HG03066 (cell line): ENCODE measurements at regions not wholly inside any gene's neighbourhood (a gene's known extent, or its start where the extent isn't known, plus 50 kb on each side); places are given as distances from the start of the nearest gene placed in this dataset.
"Not testable (repeated sequence)": the region's sequence is repeated elsewhere in the genome, so short reads cannot be mapped to it uniquely, and the experiment has no call there.

Experiments
- ATAC-seq: cut with Tn5 transposase; IDR thresholded peaks from one replicate; pipeline ENCODE4 v1.9.1; 2021; ENCODE audit warnings: low read depth; ENCODE audit not compliant: unreplicated experiment

DNA sequence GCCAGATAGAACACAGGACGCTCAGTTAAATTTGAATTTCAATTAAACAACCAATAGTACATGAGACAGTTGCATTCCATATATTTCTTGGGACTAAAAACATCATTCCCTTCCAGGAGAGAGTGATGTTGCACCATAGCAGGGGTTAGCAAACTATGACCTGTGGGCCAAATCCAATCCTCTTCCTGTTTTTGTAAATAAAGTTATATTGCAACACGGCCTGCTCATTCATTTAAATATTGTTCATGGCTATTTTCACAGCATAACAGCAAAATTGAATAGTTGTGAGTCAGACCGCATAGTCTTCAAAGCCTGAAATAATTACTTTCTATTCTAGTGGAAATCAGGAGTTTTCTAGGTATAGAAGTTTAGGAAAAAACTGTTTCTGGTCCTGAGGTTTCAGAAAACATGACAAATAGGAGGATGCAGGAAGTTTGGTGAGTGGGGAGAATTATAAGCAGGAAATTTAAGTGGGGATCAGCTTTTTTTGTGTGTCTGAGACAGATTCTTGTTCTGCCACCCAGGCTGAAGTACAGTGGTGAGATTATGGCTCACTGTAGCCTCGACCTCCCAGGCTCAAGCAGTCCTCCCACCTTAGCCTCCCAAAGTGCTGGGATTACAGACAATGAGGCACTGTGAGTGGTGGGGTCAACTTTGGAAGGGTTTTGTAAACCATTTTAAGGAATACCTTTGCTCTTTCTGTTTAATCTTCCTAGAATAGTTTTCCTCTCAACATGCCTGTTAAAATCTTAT is 131.5 kb downstream of the SOCS6 start:
- no peak for ATAC-seq

DNA sequence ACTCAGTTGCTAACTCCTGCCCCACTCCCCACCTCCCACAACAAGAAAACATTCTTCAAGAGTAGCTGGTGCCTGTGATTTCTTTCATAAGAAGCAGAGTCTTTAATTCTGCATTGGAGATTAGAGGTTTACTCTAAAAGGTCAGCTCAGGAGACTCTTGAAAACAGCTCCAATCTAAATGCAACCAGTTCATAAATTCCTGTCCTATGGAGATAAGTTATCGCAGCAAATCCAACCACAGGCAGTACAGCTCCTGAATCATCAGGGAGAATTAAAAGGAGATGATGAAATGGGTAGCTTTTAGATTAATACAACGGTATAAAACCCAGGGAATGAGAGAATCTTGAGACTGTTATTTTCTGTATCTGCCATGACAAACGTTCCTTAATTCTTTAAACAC is 130.7 kb downstream of the SOCS6 start:
- ATAC-seq = no peak

DNA sequence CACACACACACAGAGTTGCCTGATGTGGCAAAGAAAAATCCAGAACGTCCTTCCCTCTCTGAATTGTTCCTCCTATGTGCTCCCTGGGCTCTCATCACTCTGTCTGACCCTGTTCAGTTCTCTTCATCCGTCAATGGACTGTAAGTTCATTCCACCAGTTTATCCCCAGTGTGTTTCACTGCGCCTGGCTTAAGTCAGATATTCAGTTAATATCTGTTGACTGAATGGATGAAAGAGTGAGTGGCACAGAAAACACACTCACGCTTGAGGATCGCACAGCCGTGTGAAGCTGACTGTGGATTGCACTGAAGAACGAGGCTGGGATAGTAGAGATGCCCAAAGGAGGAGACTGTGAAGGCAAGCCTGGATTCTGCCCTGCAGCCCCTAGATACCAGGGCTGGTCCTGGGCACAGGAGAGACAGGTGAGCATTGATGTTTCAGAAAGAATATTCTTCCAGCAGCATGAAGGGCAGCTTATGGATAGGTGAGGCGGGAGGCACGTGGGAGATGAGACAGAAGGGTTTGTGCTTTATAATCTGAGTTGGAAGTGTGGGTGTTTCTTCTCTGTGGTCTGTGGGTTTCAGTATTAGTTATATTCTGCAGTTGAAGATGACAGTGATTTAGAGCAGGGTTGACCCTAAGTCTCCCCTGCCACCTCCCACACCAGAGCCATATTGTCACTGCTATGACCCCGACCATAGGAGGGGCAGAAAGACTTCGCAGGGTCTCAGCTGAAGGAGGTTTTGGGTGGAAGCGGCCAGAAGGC is 129.9 kb downstream of the SOCS6 start:
- peak; percentile 97 for ATAC-seq

DNA sequence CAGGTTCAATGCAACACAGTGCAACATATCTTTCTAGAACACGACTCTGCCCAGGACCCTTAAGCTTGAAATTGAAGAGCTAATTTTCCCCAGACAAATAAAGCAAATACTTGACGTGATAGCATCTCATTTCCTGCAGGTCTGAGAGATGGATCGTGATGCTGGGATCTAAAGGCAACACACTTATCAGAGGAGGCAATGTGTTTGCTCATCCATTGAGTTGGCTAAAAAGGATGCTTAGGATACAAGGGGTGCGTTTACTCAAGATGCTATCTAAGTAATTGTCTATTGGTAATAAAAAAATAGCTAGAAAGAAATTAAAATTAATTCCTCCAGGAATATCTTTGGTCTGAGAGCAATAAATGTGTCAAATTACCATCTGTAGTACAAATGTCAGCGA is 129.0 kb downstream of the SOCS6 start:
- no peak for ATAC-seq

DNA sequence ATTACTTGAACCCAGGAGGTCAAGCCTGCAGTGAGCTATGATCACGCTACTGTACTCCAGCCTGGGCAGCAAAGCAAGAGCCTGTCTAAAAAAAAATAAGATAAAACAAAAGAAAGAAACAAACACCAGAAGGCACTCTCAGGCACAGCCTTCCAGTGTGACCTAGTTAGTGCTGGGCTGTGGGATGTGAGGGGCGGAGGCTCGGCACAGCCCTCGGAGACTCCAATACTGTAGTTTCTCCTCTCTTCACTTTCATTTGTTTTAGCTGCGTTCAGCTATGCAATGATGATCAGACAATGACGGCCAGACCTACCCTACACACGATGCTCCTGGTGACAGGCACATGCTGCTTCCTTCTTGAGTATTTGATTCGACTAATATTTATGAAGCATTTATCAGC is 127.7 kb downstream of the SOCS6 start:
- ATAC-seq = no peak

DNA sequence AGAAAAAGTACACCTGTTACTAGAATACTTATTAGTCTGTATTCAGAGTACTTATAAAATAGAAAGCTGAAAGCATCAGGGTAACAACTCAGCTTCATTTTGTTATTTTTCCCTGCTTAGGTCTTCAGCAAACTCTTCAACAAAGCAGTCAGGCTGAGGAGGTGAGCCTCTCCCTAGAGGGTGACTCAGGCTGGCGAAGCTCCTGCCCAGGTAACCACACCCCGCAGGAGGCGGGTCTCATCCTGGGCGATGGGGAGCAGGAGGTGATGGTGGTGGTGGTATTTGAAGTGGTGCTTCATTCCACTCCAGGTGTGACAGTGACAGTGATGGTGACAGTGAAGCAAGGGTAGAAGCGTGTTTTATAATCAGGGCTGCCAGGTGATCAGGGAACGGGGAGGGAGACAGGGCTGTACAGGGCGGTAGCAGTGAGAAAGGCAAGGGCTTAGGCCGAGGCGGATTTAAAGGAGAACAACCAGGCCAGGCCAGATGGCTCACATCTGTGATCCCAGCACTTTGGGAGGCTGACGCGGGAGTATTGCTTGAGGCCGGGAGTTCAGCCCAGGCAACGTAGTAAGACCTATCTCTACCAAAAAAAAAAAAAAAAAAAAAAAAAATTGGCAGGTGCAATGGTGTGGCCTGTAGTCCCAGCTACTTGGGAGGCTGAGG is 127.1 kb downstream of the SOCS6 start:
- ATAC-seq = no peak

DNA sequence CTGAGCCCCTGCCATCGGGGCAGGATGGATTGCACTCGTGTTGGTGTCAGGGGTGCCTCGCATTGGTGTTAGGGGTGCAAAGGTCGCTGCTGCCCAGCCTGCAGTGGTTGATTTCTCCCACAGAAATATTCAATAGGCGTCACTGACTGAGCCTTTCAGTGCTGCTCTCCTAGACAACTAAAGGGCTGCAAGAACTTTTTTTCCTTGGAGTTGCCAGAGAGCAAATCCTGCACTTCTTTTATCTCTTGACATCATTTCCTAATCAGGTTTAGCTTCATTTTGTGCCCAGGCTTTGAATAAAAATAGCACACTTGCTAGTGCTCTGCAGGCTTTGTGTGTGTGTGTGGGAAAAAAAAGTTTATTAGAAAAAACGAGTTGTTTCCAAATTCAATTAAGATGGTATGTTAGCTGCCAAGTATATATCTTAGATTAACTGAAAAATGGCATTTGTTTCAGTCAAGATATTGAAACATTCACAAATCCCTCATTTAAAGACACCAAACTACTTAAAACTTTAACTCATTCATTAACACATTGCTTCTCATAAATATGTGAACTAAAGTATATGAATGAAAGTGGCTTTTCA is 125.6 kb downstream of the SOCS6 start:
- no peak for ATAC-seq

DNA sequence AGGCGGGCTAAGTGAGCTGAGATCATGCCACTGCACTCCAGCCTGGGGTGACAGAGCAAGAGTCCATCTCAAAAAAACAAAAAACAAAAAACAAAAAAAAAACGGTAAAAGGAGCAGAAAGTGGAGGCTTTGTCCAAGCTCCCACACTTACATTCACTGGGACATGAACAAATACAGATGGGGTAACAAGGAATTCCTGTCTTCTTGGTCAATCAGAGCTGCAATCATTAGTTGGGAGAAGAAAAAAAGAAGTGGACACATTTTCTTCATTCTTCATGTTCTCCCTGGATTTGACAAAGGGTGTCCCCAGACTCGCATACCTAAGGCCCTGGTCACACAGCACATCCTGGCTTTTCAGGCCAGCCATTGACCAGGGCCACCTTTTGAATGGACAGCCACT is 124.6 kb downstream of the SOCS6 start:
- no peak for ATAC-seq

DNA sequence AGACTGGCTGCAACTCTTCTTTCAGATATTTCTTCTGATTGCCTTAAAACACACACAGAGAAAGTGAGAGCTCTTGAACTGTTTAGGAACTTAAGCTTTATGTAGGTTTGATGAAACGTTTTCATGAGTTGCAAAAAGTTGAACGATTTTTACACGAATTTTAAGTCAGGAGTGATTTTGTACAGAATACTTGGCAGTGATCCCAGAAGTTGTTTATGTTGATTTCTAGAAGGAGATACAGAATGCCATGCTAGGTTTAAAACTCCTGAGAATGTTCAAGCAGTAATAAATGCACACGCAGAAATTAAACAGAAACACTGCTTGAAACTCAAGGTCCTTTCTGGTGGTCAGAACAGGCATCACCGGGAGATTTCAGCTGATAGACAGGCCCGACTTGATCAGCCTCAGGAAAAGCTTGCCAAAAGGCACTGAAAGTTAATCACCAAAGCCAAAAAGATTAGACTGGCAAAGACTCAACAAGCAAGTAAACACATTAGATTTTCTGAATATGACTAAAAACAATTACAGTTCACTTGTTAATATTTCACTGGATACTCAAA is 123.1 kb downstream of the SOCS6 start:
- ATAC-seq = no peak

DNA sequence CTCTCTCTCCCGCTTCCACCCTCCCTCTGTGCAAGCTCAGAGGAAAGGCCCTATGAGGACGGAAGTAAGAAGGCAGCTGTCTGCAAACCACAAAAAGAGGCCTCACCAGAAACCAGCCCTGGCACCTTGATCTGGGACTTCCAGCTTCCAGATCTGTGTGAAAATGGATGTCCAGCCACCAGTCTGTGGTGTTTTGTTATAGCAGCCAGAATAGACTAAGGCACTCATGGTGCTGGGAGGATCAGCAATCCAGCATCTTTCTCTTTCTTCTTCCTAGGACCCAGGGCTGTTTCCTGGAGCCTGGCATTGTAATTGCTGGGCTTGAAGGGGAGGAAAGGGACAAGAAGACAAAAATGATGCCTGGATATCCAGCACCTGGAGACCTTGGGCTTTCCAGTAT is 122.5 kb downstream of the SOCS6 start:
- no peak for ATAC-seq

DNA sequence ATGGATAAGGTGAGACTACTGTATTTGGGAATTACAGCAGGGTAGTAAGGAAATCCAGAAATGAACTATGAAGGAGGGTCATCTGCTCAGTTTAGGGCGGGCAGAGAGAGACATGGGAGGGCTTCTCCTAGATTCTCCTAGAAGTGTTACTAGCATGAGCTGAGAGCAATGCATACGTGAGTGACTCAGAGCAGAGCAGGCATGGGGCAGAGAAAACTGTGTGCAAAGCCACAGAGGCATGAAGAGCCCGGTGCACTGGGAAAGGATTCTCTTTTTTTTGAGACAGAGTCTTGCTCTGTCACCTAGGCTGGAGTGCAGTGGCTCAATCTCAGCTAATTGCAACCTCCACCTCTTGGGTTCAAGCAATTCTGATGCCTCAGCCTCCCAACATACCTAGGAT is 116.2 kb downstream of the SOCS6 start:
- ATAC-seq = no peak

DNA sequence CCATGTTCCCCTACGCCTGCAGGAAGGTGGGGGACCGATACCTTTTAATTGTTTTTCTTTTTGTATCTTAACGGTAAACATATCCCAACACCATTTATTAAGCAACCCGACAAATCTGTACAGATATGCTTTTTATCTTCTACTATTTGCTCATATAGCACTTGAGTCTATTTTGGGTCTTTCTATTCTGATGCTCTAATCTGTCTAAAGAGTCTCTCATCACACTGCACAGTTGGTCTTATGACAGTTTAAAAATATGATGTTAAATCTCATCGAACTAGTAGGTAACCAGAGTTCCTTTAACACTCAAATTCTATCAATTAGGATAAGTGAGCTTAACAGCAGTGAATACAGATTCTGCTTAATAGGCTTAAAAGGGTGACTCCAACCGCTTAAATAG is 111.6 kb downstream of the SOCS6 start:
- no peak for ATAC-seq

DNA sequence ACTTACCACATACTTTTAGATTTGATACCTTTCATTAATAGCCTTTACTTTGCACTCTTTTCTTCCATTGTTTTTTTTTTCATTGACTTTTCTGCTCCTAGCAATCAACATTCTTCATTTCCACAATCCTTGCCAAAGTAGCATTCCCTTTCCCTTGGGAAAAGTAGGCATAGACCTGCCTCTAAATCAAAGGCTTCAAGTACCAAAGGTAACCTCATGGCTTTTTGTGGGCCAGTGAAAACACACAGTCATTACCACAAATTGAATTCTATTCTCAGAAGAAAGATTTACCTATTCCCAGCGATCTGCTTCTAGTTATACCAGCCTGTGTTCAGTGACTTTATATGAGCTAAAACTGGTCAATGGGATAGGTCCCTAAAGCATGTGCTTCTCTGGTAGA is 109.2 kb downstream of the SOCS6 start:
- ATAC-seq = no peak

DNA sequence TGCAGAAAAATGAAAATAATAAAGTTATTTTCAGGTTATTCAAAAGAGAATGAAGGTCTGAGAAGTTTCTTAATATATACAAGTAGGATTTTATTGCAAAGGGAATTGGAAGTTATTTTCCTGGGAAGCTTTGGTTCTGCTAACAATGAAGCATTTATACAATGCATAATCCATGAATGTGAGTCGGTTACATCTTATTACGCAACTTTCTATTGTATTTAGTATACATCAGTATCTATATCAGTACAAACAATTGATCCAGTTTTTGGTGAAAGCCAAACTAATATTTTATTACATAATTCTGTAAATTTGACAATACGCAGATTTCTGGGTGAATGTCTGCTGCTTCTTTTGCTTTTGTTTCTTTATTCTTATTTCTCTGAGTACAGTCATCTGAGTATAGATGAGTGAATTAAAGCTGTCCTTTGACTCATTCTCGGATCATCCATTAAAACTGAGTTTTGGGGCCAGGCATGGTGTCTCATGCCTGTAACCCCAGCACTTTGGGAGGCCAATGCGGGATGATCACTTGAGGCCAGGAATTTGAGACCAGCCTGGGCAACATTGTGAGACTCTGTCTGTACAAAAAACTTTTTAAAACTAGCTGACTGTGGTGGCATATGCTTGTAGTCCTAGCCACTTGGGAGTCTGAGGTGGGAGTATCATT is 108.5 kb downstream of the SOCS6 start:
- no peak for ATAC-seq

DNA sequence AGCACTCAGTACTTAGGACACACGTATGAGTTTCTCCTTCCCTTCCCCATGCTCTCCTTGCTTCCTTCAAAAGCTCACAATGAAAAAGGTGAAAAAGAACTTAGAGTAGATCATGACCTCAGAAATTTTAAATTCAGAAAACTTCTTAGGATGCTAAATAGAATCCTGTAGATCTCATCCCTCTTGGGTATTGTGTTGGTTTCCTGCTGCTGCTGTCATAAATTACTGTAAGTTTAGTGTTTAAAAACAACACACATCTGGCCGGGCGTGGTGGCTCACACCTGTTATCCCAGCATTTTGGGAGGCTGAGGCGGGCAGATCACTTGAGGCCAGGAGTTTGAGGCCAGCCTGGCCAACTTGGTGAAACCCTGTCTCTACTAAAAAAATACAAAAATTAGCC is 106.9 kb downstream of the SOCS6 start:
- ATAC-seq = not testable (repeated sequence)

DNA sequence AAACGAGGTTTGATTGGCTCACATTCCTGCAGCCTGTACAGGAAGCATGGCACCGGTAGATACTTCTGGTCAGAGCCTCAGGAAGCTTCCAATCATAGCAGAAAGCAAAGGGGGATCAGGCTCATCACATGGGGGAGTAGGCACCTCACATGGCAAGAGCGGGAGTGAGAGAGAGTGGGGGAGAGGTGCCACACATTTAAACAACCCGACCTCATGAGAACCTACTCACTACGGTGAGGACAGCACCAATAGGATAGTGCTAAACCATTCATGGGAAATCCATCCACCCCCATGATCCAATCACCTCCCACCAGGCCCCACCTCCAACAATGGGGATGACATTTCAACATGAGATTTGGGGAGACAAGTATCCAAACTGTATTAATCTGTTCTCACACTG is 105.8 kb downstream of the SOCS6 start:
- no peak for ATAC-seq

DNA sequence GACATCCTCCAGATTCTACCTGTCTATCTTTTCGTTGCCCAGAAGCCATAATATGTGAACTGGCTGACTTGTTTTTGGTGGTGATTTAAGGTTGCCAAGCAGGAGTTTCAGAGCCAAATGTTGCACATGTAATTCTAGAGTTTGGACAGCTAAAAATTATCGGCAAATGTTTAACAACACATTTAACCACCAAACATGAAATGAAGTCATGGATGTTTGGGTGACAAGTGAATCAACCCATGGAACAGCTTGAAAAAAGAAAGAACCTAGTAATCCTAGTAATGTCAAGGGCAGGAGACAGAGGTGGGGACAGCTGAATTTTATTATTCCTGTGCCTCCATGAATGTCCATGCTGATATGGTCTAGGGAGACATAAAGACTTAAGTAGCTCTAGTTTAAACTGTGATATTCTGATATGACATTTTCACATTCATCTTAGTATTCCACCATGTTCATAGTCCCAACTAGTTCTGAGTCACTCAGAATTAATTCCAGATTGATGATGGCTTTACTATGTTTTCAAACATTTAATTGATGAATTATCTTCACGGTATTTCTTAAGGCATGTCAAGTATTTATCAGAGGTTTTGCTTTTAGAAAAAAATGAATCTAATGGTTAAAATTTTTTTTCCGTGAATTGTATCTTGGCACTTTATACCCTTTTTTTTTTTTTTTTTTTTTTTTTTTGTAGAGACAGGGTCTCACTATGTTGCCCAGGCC is 101.7 kb downstream of the SOCS6 start:
- ATAC-seq = no peak

DNA sequence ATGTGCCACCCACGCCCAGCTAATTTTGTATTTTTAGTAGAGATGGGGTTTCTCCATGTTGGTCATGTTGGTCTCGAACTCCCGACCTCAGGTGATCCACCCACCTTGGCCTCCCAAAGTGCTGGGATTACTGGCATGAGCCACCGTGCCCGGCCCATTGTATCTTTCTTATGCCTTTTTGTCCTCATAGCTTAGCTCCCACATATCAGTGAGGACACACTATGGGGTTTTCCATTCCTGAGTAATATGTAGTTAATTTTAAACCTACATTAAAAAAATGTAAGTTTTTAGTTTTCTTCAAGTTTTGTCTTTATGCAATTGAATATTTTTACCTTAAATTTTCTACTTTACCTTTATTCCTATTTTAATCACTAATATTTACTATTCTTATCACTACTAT is 100.2 kb downstream of the SOCS6 start:
- ATAC-seq = not testable (repeated sequence)

DNA sequence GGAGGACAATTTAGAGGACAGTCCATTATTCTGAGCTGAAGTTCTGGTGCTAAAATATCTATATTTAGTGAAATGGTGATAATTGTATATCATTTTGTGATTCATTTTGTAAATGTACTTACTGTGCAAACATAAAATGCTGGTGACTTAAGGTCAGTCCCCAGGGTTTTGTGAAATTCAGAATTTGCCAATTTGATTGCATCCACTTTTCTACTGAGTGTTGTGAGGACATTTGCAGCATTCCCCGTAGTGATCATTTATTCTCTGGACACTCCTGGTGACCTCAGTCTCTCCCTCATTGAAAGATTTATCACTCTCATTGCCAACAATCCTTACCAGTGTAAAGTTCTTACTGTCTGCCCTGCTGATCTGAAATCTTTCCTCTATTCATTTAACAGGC is 98.2 kb downstream of the SOCS6 start:
- ATAC-seq = no peak

DNA sequence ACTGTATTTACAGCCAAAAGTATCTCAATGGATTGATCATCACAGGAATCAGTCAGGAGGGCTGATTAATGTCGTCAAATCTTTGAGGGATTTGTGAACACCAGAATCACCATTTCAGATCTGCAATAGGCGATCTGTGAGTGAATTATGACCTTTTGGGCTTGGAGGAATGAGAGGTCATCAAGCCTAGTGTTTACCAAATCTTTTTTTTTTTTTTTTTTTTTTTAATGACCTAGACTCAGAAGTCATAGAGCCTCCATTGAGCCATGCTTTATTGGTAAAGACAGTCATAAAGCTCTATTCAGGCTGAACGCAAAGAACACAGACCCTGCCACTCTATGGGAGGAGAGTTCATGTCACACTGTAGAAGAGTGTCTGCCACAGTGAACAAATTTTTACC is 97.7 kb downstream of the SOCS6 start:
- no peak for ATAC-seq
